RWPE1 (cell line): ENCODE measurements at regions not wholly inside any gene's neighbourhood (a gene's known extent, or its start where the extent isn't known, plus 50 kb on each side); places are given as distances from the start of the nearest gene placed in this dataset.

Source experiments
- CTCF ChIA-PET: fragments of 350-600 bp; sonication (Branson Sonifier 250); formaldehyde crosslinking; extraction: SDS; loops from one replicate; lab custom pipeline; 2021; lab: Yijun Ruan, JAX
- POLR2A ChIA-PET: fragments of 400-600 bp; formaldehyde crosslinking; extraction: SDS; loops from one replicate; lab custom pipeline; 2020; ENCODE audit warnings: antibody characterized with exemption; ENCODE audit not compliant: low non-redundant PET; lab: Yijun Ruan, JAX
- DNase-seq: peaks from one replicate; pipeline ENCODE4 v3.0.0; 2012; ENCODE audit warnings: low spot score
- H3K27ac ChIP-seq: fragments of 450-650 bp; 2 replicates; pipeline ENCODE4 v1.5.1; 2017
- TF ChIP-seq, protein P1 (sequence below): fragments of 450-650 bp; conservative IDR thresholded peaks from 2 replicates; pipeline ENCODE4 v1.5.1; 2017; ENCODE audit warnings: low read depth, mild to moderate bottlenecking

- ChIA-PET POLR2A (no interaction called here), CTCF (no interaction called here)
- no peak for DNase-seq
- H3K27ac ChIP-seq: no peak overlapping the region
- TF ChIP-seq, protein P1, sequence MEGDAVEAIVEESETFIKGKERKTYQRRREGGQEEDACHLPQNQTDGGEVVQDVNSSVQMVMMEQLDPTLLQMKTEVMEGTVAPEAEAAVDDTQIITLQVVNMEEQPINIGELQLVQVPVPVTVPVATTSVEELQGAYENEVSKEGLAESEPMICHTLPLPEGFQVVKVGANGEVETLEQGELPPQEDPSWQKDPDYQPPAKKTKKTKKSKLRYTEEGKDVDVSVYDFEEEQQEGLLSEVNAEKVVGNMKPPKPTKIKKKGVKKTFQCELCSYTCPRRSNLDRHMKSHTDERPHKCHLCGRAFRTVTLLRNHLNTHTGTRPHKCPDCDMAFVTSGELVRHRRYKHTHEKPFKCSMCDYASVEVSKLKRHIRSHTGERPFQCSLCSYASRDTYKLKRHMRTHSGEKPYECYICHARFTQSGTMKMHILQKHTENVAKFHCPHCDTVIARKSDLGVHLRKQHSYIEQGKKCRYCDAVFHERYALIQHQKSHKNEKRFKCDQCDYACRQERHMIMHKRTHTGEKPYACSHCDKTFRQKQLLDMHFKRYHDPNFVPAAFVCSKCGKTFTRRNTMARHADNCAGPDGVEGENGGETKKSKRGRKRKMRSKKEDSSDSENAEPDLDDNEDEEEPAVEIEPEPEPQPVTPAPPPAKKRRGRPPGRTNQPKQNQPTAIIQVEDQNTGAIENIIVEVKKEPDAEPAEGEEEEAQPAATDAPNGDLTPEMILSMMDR: no peak
Measured at GRCh38 chr3:4147556-4148118, 155.5 kb upstream of the SETMAR start.

- no peak overlapping the region for H3K27ac ChIP-seq
- TF ChIP-seq, protein P1: no peak
- POLR2A ChIA-PET: no interaction called here
Measured at GRCh38 chr3:4149296-4149695, 153.9 kb upstream of the SETMAR start.

GRCh38 chr3:4150816-4151215 lies 152.4 kb upstream of the SETMAR start:
- POLR2A ChIA-PET: no interaction called here
- H3K27ac ChIP-seq: no peak overlapping the region
- TF ChIP-seq, protein P1: no peak
- CTCF ChIA-PET: no interaction called here
- no peak for DNase-seq

More at GRCh38 chr3:4149296-4149695, 153.9 kb upstream of the SETMAR start:
- CTCF ChIA-PET: no interaction called here
- no peak for DNase-seq

GRCh38 chr3:4151859-4152258 lies 151.3 kb upstream of the SETMAR start:
- ChIA-PET CTCF (no interaction called here), POLR2A (no interaction called here)
- TF ChIP-seq, protein P1: no peak
- no peak for DNase-seq
- no peak overlapping the region for H3K27ac ChIP-seq

- H3K27ac ChIP-seq: no peak overlapping the region
- DNase-seq: no peak
- TF ChIP-seq, protein P1: no peak
- ChIA-PET CTCF (no interaction called here), POLR2A (no interaction called here)
Measured at GRCh38 chr3:4153771-4154170, 149.4 kb upstream of the SETMAR start.

GRCh38 chr3:4158329-4158728 lies 144.8 kb upstream of the SETMAR start:
- DNase-seq: no peak
- ChIA-PET CTCF (no interaction called here), POLR2A (no interaction called here)
- no peak overlapping the region for H3K27ac ChIP-seq
- TF ChIP-seq, protein P1: no peak
